Neural cell (in vitro differentiated cells): ENCODE measurements at regions not wholly inside any gene's neighbourhood (a gene's known extent, or its start where the extent isn't known, plus 50 kb on each side); places are given as distances from the start of the nearest gene placed in this dataset.

Experiments used
- EZH2 ChIP-seq: fragments of 200-600, 300-800 bp; shearing (Covaris generic), sonication (generic); IDR thresholded peaks from 2 replicates; pipeline ENCODE4 v1.6.1; 2014; ENCODE audit warnings: antibody characterized with exemption, low read length, borderline replicate concordance, mild to moderate bottlenecking; ENCODE audit not compliant: insufficient read depth, poor library complexity, severe bottlenecking
- POLR2AphosphoS5 ChIP-seq: IDR thresholded peaks from 2 replicates; pipeline ENCODE4 v1.6.1; 2012
- SMC3 ChIP-seq: fragments of 450-650 bp; conservative IDR thresholded peaks from 2 replicates; pipeline ENCODE4 v1.6.1; 2014; ENCODE audit warnings: antibody characterized with exemption, mild to moderate bottlenecking, moderate library complexity; ENCODE audit not compliant: poor library complexity
- TAF1 ChIP-seq: IDR thresholded peaks from 2 replicates; pipeline ENCODE4 v1.6.1; 2012; ENCODE audit warnings: low read depth
- TF ChIP-seq, protein P1 (sequence below): fragments of 450-650 bp; IDR thresholded peaks from 2 replicates; pipeline ENCODE4 v1.5.1; 2014; ENCODE audit warnings: antibody characterized with exemption, mild to moderate bottlenecking, moderate library complexity; ENCODE audit not compliant: poor library complexity, severe bottlenecking

GRCh38 chr2:239467956-239468490, 67.2 kb upstream of the HDAC4 start:
- TF ChIP-seq, protein P1, sequence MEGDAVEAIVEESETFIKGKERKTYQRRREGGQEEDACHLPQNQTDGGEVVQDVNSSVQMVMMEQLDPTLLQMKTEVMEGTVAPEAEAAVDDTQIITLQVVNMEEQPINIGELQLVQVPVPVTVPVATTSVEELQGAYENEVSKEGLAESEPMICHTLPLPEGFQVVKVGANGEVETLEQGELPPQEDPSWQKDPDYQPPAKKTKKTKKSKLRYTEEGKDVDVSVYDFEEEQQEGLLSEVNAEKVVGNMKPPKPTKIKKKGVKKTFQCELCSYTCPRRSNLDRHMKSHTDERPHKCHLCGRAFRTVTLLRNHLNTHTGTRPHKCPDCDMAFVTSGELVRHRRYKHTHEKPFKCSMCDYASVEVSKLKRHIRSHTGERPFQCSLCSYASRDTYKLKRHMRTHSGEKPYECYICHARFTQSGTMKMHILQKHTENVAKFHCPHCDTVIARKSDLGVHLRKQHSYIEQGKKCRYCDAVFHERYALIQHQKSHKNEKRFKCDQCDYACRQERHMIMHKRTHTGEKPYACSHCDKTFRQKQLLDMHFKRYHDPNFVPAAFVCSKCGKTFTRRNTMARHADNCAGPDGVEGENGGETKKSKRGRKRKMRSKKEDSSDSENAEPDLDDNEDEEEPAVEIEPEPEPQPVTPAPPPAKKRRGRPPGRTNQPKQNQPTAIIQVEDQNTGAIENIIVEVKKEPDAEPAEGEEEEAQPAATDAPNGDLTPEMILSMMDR, result no peak
- TF ChIP-seq POLR2AphosphoS5 (no peak), SMC3 (no peak), TAF1 (no peak), EZH2 (no peak)
